ENCODE measurements at regions not wholly inside any gene's neighbourhood (a gene's known extent, or its start where the extent isn't known, plus 50 kb on each side); places are given as distances from the start of the nearest gene placed in this dataset.

DNA sequence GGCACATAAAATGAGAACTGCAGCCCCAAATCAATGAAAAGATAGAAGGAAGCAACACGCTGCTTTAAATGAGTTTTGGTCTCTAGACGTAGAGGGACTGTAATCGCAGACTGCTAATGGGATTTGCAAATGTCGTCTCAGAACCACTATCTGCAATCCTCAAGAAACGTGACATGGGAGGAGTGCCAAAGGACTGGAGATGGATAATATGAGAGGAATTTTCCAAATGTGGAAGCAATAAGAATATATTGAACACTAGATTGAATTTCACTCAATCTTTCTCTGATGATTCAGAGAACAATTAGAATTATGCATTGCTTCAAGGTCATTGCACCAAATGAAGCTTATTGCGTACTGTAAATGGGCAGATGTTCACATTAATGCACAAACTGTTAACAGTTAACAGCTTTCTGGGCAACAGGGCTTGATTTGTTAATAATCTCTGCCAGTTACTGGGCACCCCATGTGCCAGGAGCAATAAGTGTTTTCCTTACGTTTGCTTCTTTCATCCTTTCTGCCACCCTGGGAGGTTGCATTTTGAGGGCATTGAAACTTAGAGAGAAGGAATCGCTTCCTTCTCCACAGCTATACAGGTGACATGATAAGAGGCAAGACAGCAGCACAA lies 62.8 kb upstream of the WASF3 start:
- WGBS = 78% methylated on average over 8 of the region's 8 CpGs

DNA sequence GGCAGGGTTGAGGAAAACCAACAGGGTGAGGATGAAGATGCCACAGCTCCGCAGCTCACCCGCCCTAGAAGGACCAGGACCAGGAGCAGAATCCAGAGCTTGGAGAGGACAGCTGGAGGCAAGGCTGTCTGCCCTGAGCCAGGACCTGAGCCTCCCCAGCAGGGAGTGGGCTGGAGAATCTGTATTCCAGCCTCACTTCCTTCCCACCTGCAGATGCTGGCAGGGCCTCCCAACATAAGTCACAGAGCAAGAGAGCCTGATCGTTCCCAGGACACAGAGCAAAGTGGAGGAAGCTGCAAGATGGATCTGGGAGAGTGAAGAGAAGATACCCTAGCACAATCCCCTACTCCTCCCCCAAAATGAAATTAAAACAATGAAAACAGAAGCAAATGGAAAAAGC lies 61.7 kb upstream of the WASF3 start:
- H3K27me3 ChIP-seq (replicated peaks; ENCODE audit: insufficient read depth) = no peaks in the 10 kb centered on the region
- H3K4me1 ChIP-seq (replicated peaks) = no peaks in the 10 kb centered on the region
- H3K27ac ChIP-seq = no peak overlapping the region
- H3K36me3 ChIP-seq = no peaks in the 10 kb centered on the region
- WGBS = 77% methylated on average over 3 of the region's 3 CpGs
- DNase-seq (ENCODE audit: low spot score) = no peak
- H3K9me3 ChIP-seq = no peaks in the 10 kb centered on the region
- intact Hi-C loops (cut with DNase I) = loop anchor here (5.0 kb wide), 3 partner anchors 202 to 308 kb away; partner anchors contain the start of gene CDK8
- no peak for TF ChIP-seq CTCF (IDR thresholded peaks at IDR 0.05)
- no peak for TF ChIP-seq POLR2A (IDR thresholded peaks at IDR 0.05)
- TF ChIP-seq POLR2AphosphoS5 (IDR thresholded peaks at IDR 0.05) = no peak
- H3K4me3 ChIP-seq = no peak overlapping the region

More for the DNA sequence above, 62.8 kb upstream of the WASF3 start:
- TF ChIP-seq POLR2A (IDR thresholded peaks at IDR 0.05) (no peak), CTCF (IDR thresholded peaks at IDR 0.05) (no peak), POLR2AphosphoS5 (IDR thresholded peaks at IDR 0.05) (no peak)
- no peak for DNase-seq (ENCODE audit: low spot score)
- Histone ChIP-seq H3K36me3 (no peaks in the 10 kb centered on the region), H3K9me3 (no peaks in the 10 kb centered on the region), H3K27me3 (replicated peaks; ENCODE audit: insufficient read depth) (no peaks in the 10 kb centered on the region), H3K4me3 (no peak overlapping the region), H3K4me1 (replicated peaks) (no peaks in the 10 kb centered on the region), H3K27ac (no peak overlapping the region)
- intact Hi-C loops (cut with DNase I) = loop anchor here (5.0 kb wide), 3 partner anchors 203 to 307 kb away; partner anchors contain the start of gene CDK8

DNA sequence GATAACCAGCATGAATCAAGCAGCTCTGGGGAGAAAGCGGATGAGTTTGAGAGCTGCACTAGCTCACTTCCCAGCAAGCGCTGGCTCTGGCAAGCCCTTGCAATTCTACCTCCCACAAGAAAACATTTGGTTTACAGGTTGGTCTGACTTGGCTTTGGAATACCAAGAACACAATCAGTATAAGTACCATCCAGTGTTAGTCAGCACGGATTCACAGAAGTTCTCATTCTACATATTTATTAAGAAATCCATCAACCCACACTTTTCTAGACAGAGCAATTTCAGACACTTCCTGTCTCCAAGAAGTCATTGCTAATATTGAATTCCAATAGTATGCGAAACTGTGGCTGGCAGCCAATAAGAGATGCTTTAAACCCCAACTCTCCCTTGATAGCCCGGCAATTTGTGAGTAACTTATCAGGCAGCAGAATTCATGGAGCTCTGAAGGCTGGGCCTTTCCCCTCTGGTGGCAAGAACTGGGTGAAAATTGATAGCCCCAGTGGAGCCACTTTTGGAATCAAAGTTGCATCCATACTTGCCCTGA lies 59.4 kb upstream of the WASF3 start:
- Histone ChIP-seq H3K4me3 (no peak overlapping the region), H3K36me3 (no peaks in the 10 kb centered on the region), H3K27ac (no peak overlapping the region), H3K27me3 (replicated peaks; ENCODE audit: insufficient read depth) (no peaks in the 10 kb centered on the region), H3K9me3 (no peaks in the 10 kb centered on the region), H3K4me1 (replicated peaks) (no peaks in the 10 kb centered on the region)
- 84% methylated on average over 5 of the region's 5 CpGs for WGBS
- no peak for TF ChIP-seq POLR2AphosphoS5 (IDR thresholded peaks at IDR 0.05)
- TF ChIP-seq CTCF (IDR thresholded peaks at IDR 0.05) = no peak
- no peak for TF ChIP-seq POLR2A (IDR thresholded peaks at IDR 0.05)
- intact Hi-C loops (cut with DNase I) = loop anchor here (5.0 kb wide), 3 partner anchors 199 to 311 kb away; partner anchors contain the start of gene CDK8
- no peak for DNase-seq (ENCODE audit: low spot score)

- 57% methylated on average over 14 of the region's 14 CpGs for WGBS
- H3K4me1 ChIP-seq (replicated peaks) = no peaks in the 10 kb centered on the region
- H3K27ac ChIP-seq = no peak overlapping the region
- DNase-seq (ENCODE audit: low spot score) = peak; percentile 8
- TF ChIP-seq CTCF (IDR thresholded peaks at IDR 0.05) = peak in 2 of 4 experiments; percentile 11 to 19
- TF ChIP-seq POLR2A (IDR thresholded peaks at IDR 0.05) = no peak
- H3K36me3 ChIP-seq = no peaks in the 10 kb centered on the region
- H3K4me3 ChIP-seq = no peak overlapping the region
- no peaks in the 10 kb centered on the region for H3K27me3 ChIP-seq (replicated peaks; ENCODE audit: insufficient read depth)
- H3K9me3 ChIP-seq = no peaks in the 10 kb centered on the region
- intact Hi-C loops (cut with DNase I) = loop anchor here (5.0 kb wide), 3 partner anchors 198 to 312 kb away; partner anchors contain the start of gene CDK8
Measured at GRCh38 chr13:26498656-26499601, 58.6 kb upstream of the WASF3 start.
